Gastrocnemius medialis (tissue), 4 donors: ENCODE measurements at regions not wholly inside any gene's neighbourhood (a gene's known extent, or its start where the extent isn't known, plus 50 kb on each side); places are given as distances from the start of the nearest gene placed in this dataset.

Source experiments
- ATAC-seq, 2 donors: fragments of 150-250 bp; one replicate each; pipeline ENCODE4 v1.9.1; 2016
- DNase-seq, 2 donors: peaks; one replicate each; pipeline ENCODE4 v3.0.0-alpha.2; 2019
- H3K27ac ChIP-seq, 4 donors: fragments of 200-600 bp; sonication (generic); 1 replicate in 1 of 4; 2 replicates in 3 of 4; pipeline ENCODE4 v1.5.1; 2016 to 2018; ENCODE audit warnings: mild to moderate bottlenecking in 2 of 4, moderate library complexity in 1 of 4
- H3K27me3 ChIP-seq, 3 donors: fragments of 200-600 bp; sonication (generic) in 2 of 3; 1 replicate in 1 of 3; 2 replicates in 2 of 3; pipeline versions ENCODE4 v1.5.1 to v1.6.0; 2016 to 2019; ENCODE audit warnings: mild to moderate bottlenecking in 1 of 3, moderate library complexity in 1 of 3
- H3K36me3 ChIP-seq, 2 donors: fragments of 200-600 bp; sonication (generic) in 1 of 2; one replicate each; pipeline ENCODE4 v1.5.1; 2017 to 2018
- H3K4me1 ChIP-seq, 2 donors: fragments of 200-600 bp; sonication (generic) in 1 of 2; one replicate each; pipeline ENCODE4 v1.5.1; 2016 to 2017; ENCODE audit warnings: mild to moderate bottlenecking in 2 of 2
- H3K4me3 ChIP-seq, 4 donors: fragments of 200-600 bp; sonication (generic) in 3 of 4; 1 replicate in 1 of 4; 2 replicates in 3 of 4; pipeline ENCODE4 v1.5.1; 2016 to 2019; ENCODE audit warnings: mild to moderate bottlenecking in 2 of 4
- H3K9me3 ChIP-seq, 3 donors: fragments of 200-600 bp; sonication (generic) in 2 of 3; 1 replicate in 1 of 3; 2 replicates in 2 of 3; pipeline ENCODE4 v1.5.1; 2016 to 2019
- POLR2A ChIP-seq, 2 donors: fragments of 450-650 bp; IDR thresholded peaks; one replicate each; pipeline ENCODE4 v1.6.1; 2017; ENCODE audit warnings: antibody characterized with exemption in 2 of 2, mild to moderate bottlenecking in 2 of 2, moderate library complexity in 2 of 2
- in situ Hi-C, 4 donors: fragments of 200-750 bp; cut with MboI; loops; one replicate each; pipeline versions ENCODE4 v1.15.0 to v1.8.0; 2017; ENCODE audit warnings: low sequenced_read_pairs in 4 of 4
- intact Hi-C: fragments of 100-400 bp; cut with DNase I; formaldehyde crosslinking; loops from one replicate; pipeline ENCODE4 v1.15.1; 2023; ENCODE audit warnings: low total_unique reads
- TF ChIP-seq, protein P1 (sequence below), 5 experiments: fragments of 450-650 bp in 3 of 5; fragments of 200-600 bp in 2 of 5; sonication (generic) in 2 of 5; IDR thresholded peaks in 4 of 5; conservative IDR thresholded peaks in 1 of 5; 1 replicate in 4 of 5; 2 replicates in 1 of 5; pipeline ENCODE4 v1.5.1; 2016 to 2019; ENCODE audit warnings: antibody characterized with exemption in 5 of 5, mild to moderate bottlenecking in 3 of 5, moderate library complexity in 3 of 5

DNA sequence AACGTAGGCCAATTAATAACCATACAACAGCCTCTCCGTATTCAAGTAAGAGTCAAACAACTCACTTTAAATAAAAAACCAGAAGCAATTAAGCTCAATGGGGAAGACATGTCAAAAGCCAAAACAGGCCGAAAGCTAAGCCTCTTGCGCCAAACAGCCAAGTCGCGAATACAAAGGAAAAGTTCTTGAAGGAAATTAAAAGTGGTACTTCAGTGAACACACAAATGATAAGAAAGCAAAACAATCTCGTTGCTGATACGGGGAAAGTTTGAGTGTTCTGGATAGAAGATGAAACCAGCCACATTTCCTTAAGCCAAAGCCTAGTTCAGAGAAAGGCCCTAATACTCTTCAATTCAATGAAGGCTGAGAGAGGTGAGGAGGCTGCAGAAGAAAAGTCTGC lies 53.4 kb downstream of the SIPA1L2 start:
- TF ChIP-seq, protein P1, sequence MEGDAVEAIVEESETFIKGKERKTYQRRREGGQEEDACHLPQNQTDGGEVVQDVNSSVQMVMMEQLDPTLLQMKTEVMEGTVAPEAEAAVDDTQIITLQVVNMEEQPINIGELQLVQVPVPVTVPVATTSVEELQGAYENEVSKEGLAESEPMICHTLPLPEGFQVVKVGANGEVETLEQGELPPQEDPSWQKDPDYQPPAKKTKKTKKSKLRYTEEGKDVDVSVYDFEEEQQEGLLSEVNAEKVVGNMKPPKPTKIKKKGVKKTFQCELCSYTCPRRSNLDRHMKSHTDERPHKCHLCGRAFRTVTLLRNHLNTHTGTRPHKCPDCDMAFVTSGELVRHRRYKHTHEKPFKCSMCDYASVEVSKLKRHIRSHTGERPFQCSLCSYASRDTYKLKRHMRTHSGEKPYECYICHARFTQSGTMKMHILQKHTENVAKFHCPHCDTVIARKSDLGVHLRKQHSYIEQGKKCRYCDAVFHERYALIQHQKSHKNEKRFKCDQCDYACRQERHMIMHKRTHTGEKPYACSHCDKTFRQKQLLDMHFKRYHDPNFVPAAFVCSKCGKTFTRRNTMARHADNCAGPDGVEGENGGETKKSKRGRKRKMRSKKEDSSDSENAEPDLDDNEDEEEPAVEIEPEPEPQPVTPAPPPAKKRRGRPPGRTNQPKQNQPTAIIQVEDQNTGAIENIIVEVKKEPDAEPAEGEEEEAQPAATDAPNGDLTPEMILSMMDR (IDR thresholded peaks at IDR 0.05 in 4 of 5, conservative IDR thresholded peaks at IDR 0.05 in 1 of 5) = no peak
- no peak for TF ChIP-seq POLR2A (IDR thresholded peaks at IDR 0.05)

DNA sequence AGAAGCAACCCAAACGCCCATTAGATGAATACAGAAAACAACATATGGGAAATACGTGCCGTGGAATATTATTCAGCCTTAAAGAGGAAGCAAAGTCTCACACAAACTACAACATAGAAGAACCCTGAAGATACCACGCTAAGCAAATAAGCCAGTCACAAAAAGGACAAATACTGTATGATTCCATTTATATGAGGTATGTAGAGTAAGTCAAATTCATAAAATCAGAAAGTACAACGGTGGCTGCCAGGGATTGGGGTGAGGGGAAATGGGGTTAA lies 54.2 kb downstream of the SIPA1L2 start:
- ATAC-seq = no peak
- intact Hi-C loops (no loop called here), in situ Hi-C loops (no loop called here)
- DNase-seq = no peak
- H3K36me3 ChIP-seq = no peaks in the 10 kb centered on the region
- TF ChIP-seq, protein P1 (IDR thresholded peaks at IDR 0.05 in 4 of 5, conservative IDR thresholded peaks at IDR 0.05 in 1 of 5) = no peak
- TF ChIP-seq POLR2A (IDR thresholded peaks at IDR 0.05) = no peak
- no peak overlapping the region for H3K27ac ChIP-seq
- H3K4me3 ChIP-seq = no peak overlapping the region
- H3K4me1 ChIP-seq = peaks cover 0 to 4% of the 10 kb centered on the region in 2 donors
- no peaks in the 10 kb centered on the region for H3K27me3 ChIP-seq
- H3K9me3 ChIP-seq = no peaks in the 10 kb centered on the region

More for the DNA sequence above, 53.4 kb downstream of the SIPA1L2 start:
- intact Hi-C loops = no loop called here
- H3K9me3 ChIP-seq = no peaks in the 10 kb centered on the region
- in situ Hi-C loops = no loop called here
- no peaks in the 10 kb centered on the region for H3K27me3 ChIP-seq
- H3K27ac ChIP-seq = peak overlapping the region in 1 of 4 donors; percentile 19
- peaks cover 0 to 4% of the 10 kb centered on the region in 2 donors for H3K4me1 ChIP-seq
- H3K4me3 ChIP-seq = no peak overlapping the region
- no peaks in the 10 kb centered on the region for H3K36me3 ChIP-seq
- no peak for DNase-seq
- no peak for ATAC-seq

DNA sequence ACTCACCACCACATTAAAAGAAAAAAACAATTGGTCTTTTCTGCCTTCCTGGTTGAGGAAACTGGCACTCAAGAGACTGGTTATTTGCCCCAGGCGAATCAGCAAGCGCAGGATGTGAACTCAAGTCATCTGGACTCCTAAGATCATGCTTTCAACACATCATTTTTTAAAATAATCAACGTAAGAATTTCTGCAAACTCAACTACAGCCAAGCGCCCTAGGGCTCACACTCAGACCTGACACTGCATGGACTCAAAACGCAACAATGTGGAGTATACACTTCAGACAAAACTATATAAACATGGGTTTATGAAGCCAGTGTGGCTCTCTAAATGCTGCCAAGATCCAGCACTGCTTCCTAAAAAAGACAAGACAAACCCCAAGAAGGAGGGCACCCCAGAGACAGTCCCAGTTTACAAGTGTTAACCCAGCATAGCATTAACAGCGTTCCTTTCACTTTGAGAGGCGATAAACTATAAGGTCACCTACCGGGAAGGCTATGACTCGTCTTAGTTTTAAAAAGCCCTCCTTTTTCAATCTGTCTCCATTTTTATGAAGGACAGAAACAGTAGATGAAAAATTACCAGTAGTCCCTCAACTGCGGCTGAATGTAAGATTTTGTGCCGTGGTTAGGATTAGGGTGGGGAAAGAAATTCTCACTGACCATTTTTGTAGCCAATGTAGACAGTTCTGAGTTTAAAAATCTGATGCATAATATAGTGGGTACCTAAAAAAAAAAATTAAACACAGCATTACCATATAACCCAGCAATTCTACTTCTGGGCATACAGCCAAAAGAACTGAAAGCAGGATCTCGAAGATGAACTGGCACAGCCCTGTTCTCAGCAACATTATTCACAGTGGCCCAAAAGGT lies 54.8 kb downstream of the SIPA1L2 start:
- H3K36me3 ChIP-seq = no peaks in the 10 kb centered on the region
- ATAC-seq = no peak
- DNase-seq = no peak
- no peaks in the 10 kb centered on the region for H3K27me3 ChIP-seq
- TF ChIP-seq, protein P1 (IDR thresholded peaks at IDR 0.05 in 4 of 5, conservative IDR thresholded peaks at IDR 0.05 in 1 of 5) = no peak
- TF ChIP-seq POLR2A (IDR thresholded peaks at IDR 0.05) = no peak
- no peak overlapping the region for H3K27ac ChIP-seq
- intact Hi-C loops = no loop called here
- in situ Hi-C loops = no loop called here
- peaks cover 4 to 6% of the 10 kb centered on the region in 2 donors for H3K4me1 ChIP-seq
- H3K4me3 ChIP-seq = no peak overlapping the region
- no peaks in the 10 kb centered on the region for H3K9me3 ChIP-seq

DNA sequence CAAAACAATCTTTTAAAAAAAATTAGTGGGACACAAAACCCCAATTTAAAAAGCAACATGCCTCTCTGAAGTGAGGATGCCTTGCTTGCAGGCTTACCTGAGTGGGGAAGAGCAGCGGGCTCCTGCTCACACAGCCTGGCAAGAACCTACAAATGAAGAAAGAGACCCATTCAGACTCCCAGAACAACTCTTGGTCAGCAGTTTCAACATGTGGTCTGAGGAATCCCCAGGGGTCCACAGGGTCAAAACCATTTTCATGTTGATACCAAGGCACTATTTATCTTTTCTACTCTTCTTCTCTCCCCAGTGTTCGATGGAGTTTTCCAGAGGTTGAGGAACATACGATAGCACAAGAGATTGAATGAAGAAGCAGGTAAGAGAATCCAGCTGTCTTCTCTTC lies 55.9 kb downstream of the SIPA1L2 start:
- in situ Hi-C loops = no loop called here

More for the DNA sequence above, 55.9 kb downstream of the SIPA1L2 start:
- TF ChIP-seq, protein P1 (IDR thresholded peaks at IDR 0.05 in 4 of 5, conservative IDR thresholded peaks at IDR 0.05 in 1 of 5) = no peak
- no peak for TF ChIP-seq POLR2A (IDR thresholded peaks at IDR 0.05)
- H3K27me3 ChIP-seq = no peaks in the 10 kb centered on the region
- H3K4me1 ChIP-seq = peaks cover 6 to 8% of the 10 kb centered on the region in 2 donors
- intact Hi-C loops = no loop called here
- ATAC-seq = no peak
- H3K36me3 ChIP-seq = no peaks in the 10 kb centered on the region
- no peak overlapping the region for H3K4me3 ChIP-seq
- no peak overlapping the region for H3K27ac ChIP-seq
- no peak for DNase-seq
- no peaks in the 10 kb centered on the region for H3K9me3 ChIP-seq
